ENCODE measurements at regions not wholly inside any gene's neighbourhood (a gene's known extent, or its start where the extent isn't known, plus 50 kb on each side); places are given as distances from the start of the nearest gene placed in this dataset.

DNA sequence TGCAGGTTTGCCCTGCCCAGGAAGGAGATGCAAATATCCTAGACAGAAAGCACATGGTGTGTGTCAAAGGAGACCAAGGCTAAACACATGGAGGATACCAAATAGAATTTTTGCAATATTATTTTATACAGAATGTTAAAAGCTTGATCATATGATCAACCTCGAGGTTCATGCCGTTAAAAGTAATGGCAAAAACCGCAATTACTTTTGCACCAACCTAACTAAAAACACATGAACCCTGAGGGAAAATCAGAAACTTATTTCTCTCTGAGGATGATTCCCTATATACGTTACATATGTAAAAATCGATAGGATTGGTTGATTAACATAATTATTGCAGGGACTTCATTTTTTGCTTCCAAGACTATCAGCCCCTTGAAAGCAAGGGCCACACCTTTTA is 88.1 kb downstream of the MZT1 start:
- Histone ChIP-seq H3K36me3 (ENCODE audit: low read depth) (no peaks in the 10 kb centered on the region), H3K27me3 (ENCODE audit: insufficient read depth, poor library complexity, severe bottlenecking) (no peaks in the 10 kb centered on the region), H3K4me1 (ENCODE audit: insufficient read depth, poor library complexity, severe bottlenecking) (peaks cover 19% of the 10 kb centered on the region), H3K9me3 (ENCODE audit: severe bottlenecking) (no peaks in the 10 kb centered on the region), H3K4me3 (ENCODE audit: severe bottlenecking) (no peak overlapping the region), H3K27ac (ENCODE audit: poor library complexity, severe bottlenecking) (peak overlapping the region; percentile 74)
- no peak for DNase-seq (ENCODE audit: low spot score)
- ATAC-seq (ENCODE audit: low read depth): no peak
- TF ChIP-seq, protein P1, sequence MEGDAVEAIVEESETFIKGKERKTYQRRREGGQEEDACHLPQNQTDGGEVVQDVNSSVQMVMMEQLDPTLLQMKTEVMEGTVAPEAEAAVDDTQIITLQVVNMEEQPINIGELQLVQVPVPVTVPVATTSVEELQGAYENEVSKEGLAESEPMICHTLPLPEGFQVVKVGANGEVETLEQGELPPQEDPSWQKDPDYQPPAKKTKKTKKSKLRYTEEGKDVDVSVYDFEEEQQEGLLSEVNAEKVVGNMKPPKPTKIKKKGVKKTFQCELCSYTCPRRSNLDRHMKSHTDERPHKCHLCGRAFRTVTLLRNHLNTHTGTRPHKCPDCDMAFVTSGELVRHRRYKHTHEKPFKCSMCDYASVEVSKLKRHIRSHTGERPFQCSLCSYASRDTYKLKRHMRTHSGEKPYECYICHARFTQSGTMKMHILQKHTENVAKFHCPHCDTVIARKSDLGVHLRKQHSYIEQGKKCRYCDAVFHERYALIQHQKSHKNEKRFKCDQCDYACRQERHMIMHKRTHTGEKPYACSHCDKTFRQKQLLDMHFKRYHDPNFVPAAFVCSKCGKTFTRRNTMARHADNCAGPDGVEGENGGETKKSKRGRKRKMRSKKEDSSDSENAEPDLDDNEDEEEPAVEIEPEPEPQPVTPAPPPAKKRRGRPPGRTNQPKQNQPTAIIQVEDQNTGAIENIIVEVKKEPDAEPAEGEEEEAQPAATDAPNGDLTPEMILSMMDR (IDR thresholded peaks at IDR 0.05; ENCODE audit: poor library complexity, severe bottlenecking): no peak

- Histone ChIP-seq H3K4me3 (ENCODE audit: severe bottlenecking) (no peak overlapping the region), H3K27me3 (ENCODE audit: insufficient read depth, poor library complexity, severe bottlenecking) (no peaks in the 10 kb centered on the region), H3K36me3 (ENCODE audit: low read depth) (no peaks in the 10 kb centered on the region), H3K27ac (ENCODE audit: poor library complexity, severe bottlenecking) (peak overlapping the region; percentile 74), H3K4me1 (ENCODE audit: insufficient read depth, poor library complexity, severe bottlenecking) (peaks cover 19% of the 10 kb centered on the region), H3K9me3 (ENCODE audit: severe bottlenecking) (no peaks in the 10 kb centered on the region)
- TF ChIP-seq, protein P1 (IDR thresholded peaks at IDR 0.05; ENCODE audit: poor library complexity, severe bottlenecking): no peak
- DNase-seq (ENCODE audit: low spot score) (no peak), ATAC-seq (ENCODE audit: low read depth) (peak; percentile 96)
Measured at GRCh38 chr13:72638059-72638815, 89.2 kb downstream of the MZT1 start.

- no peaks in the 10 kb centered on the region for H3K27me3 ChIP-seq (ENCODE audit: insufficient read depth, poor library complexity, severe bottlenecking)
- no peak overlapping the region for H3K4me3 ChIP-seq (ENCODE audit: severe bottlenecking)
- no peaks in the 10 kb centered on the region for H3K36me3 ChIP-seq (ENCODE audit: low read depth)
- DNase-seq (ENCODE audit: low spot score): no peak
- peaks cover 19% of the 10 kb centered on the region for H3K4me1 ChIP-seq (ENCODE audit: insufficient read depth, poor library complexity, severe bottlenecking)
- H3K9me3 ChIP-seq (ENCODE audit: severe bottlenecking): no peaks in the 10 kb centered on the region
- peak overlapping the region; percentile 74 for H3K27ac ChIP-seq (ENCODE audit: poor library complexity, severe bottlenecking)
- TF ChIP-seq, protein P1 (IDR thresholded peaks at IDR 0.05; ENCODE audit: poor library complexity, severe bottlenecking): no peak
- 0 out of 3 replicates have a peak, but pooled peaks have one; percentile 10 for ATAC-seq (ENCODE audit: low read depth)
Measured at GRCh38 chr13:72637561-72637960, 89.9 kb downstream of the MZT1 start.

DNA sequence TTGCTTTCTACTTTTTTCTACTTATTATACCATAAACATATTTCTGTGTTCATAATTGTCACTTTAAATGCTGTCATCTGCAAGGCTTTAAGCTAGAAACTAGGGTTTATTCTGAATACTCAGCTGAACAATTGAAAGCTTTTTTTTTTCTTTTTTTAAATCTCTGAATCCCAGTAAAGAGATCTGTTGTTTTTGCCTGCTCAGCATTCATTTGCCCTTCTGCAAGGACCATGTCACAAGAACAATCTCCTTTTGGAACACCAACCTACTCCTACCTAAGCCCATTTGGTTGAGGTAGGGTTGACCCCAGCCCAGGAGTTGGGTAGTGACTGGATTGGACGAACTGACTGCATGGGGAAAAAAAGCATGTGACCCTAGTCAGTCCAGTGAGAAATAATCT is 92.6 kb downstream of the MZT1 start:
- H3K27me3 ChIP-seq (ENCODE audit: insufficient read depth, poor library complexity, severe bottlenecking): no peaks in the 10 kb centered on the region
- H3K4me3 ChIP-seq (ENCODE audit: severe bottlenecking): no peak overlapping the region
- ATAC-seq (ENCODE audit: low read depth) (no peak), DNase-seq (ENCODE audit: low spot score) (no peak)
- H3K36me3 ChIP-seq (ENCODE audit: low read depth): no peaks in the 10 kb centered on the region
- TF ChIP-seq, protein P1 (IDR thresholded peaks at IDR 0.05; ENCODE audit: poor library complexity, severe bottlenecking): no peak
- H3K27ac ChIP-seq (ENCODE audit: poor library complexity, severe bottlenecking): no peak overlapping the region
- H3K9me3 ChIP-seq (ENCODE audit: severe bottlenecking): no peaks in the 10 kb centered on the region
- H3K4me1 ChIP-seq (ENCODE audit: insufficient read depth, poor library complexity, severe bottlenecking): peaks cover 19% of the 10 kb centered on the region

DNA sequence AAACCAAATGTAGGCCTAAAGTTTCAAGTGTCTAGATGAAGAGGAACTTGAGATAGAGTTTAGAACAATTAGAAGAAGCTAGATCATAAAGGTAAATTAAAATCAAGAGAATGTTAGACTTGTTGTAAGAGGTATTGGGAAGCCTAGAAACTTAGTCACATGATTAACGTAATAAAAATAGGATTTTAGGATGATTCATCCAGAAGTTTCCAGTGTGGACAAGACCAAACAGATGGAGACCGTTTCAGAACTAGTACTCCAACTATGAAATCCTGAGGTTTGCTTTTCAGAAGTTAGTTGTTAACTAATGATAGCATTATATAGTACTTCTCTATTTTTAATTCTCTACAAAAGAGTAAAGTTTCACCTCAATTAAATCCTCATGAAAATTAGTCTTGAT is 104.9 kb downstream of the MZT1 start:
- Histone ChIP-seq H3K27me3 (ENCODE audit: insufficient read depth, poor library complexity, severe bottlenecking) (no peaks in the 10 kb centered on the region), H3K36me3 (ENCODE audit: low read depth) (no peaks in the 10 kb centered on the region), H3K4me1 (ENCODE audit: insufficient read depth, poor library complexity, severe bottlenecking) (peaks cover 11% of the 10 kb centered on the region), H3K27ac (ENCODE audit: poor library complexity, severe bottlenecking) (no peak overlapping the region), H3K4me3 (ENCODE audit: severe bottlenecking) (no peak overlapping the region), H3K9me3 (ENCODE audit: severe bottlenecking) (no peaks in the 10 kb centered on the region)
- DNase-seq (ENCODE audit: low spot score) (no peak), ATAC-seq (ENCODE audit: low read depth) (0 out of 3 replicates have a peak, but pooled peaks have one; percentile 44)
- TF ChIP-seq, protein P1 (IDR thresholded peaks at IDR 0.05; ENCODE audit: poor library complexity, severe bottlenecking): no peak
